ENCODE measurements at regions not wholly inside any gene's neighbourhood (a gene's known extent, or its start where the extent isn't known, plus 50 kb on each side); places are given as distances from the start of the nearest gene placed in this dataset.

DNA sequence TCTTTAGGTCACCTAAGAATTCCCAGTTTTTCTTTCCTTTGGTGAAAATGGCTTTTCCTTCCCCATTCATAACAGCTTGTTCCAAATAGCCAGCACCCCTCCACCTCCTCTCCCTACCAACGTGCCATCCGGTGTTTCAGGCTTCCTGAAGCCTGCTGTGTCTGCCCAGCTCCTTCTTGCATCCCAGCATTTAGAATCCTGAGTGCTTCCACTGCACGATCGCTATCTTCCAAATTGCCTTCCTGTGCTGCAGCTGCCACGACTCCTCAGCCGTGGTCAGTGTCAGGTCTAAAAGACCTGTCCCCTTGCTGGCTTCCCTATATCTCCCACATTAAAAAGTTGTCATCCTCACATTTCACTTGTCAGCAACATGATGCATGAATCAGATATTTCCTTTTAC, 550.3 kb upstream of the JARID2 start:
- TF ChIP-seq, protein P1, sequence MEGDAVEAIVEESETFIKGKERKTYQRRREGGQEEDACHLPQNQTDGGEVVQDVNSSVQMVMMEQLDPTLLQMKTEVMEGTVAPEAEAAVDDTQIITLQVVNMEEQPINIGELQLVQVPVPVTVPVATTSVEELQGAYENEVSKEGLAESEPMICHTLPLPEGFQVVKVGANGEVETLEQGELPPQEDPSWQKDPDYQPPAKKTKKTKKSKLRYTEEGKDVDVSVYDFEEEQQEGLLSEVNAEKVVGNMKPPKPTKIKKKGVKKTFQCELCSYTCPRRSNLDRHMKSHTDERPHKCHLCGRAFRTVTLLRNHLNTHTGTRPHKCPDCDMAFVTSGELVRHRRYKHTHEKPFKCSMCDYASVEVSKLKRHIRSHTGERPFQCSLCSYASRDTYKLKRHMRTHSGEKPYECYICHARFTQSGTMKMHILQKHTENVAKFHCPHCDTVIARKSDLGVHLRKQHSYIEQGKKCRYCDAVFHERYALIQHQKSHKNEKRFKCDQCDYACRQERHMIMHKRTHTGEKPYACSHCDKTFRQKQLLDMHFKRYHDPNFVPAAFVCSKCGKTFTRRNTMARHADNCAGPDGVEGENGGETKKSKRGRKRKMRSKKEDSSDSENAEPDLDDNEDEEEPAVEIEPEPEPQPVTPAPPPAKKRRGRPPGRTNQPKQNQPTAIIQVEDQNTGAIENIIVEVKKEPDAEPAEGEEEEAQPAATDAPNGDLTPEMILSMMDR (IDR thresholded peaks at IDR 0.05), result no peak

DNA sequence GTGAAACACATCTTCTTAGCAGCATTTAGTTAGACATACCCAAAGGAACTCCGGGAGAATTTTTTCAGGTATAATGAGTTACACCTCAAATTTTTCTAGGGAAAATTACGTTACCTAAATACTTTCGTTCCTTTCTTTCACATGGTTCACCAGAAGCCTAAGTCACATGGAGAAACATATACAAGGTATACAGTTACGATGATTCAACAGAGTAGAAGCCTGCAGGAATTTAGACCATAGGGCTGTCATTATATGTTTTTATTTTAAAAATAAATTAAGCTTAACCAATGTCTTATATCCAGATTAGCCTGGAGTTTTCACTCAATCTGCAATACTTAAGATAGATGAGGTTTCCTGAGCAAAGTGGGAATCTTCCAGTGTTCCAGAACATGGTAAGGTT, 549.5 kb upstream of the JARID2 start:
- TF ChIP-seq, protein P1 (IDR thresholded peaks at IDR 0.05), result no peak

DNA sequence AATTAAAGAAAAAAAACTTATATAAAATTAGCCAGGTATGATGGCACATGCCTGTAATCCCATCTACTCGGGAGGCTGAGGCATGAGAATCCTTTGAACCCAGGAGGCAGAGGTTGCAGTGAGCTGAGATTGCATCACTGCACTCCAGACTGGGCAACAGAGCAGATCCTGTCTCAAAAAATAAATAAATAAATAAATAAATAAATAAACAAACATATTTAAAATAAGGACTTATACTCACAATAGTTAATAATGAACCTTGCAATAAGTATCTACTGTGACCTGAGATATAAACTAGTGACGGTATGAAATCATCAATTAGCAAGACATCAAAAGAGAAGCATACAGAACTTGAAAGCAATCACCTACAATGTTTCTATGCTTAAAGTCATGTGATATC, 548.4 kb upstream of the JARID2 start:
- TF ChIP-seq, protein P1 (IDR thresholded peaks at IDR 0.05), result no peak

DNA sequence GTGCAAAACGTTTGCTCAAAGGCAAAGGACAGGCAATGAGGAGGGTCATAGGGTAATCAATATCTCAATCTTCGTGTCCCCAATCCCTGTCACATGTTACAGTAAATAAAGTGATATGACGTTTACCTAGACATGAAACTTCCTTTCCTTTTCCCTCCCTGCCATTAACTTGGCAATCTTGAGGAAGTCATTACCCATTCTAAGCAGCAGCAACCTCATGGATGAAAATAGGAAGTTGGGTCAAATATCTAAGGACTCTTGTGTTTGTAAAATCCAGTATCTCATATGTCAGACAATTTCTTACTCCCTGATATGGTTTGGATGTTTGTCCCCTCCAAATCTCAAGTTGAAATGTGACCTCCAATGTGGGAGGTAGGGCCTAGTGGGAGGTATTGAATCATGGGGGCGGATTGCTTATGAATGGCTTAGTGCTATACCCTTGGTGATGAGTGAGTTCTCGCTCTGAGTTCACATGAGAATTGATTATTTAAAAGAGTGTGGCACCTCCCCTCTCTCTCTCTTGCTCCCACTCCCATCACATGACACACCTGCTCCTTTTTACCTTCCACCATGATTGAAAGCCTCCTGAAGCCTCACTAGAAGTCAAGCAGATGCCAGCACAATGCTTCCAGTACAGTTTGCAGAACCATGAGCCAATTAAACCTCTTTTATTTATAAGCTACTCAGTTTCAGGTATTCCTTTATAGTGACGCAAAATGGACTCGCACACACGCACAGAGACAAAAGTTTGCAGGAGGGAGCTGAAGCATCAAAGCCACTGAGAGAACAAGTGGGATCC, 545.9 kb upstream of the JARID2 start:
- TF ChIP-seq, protein P1 (IDR thresholded peaks at IDR 0.05), result no peak

DNA sequence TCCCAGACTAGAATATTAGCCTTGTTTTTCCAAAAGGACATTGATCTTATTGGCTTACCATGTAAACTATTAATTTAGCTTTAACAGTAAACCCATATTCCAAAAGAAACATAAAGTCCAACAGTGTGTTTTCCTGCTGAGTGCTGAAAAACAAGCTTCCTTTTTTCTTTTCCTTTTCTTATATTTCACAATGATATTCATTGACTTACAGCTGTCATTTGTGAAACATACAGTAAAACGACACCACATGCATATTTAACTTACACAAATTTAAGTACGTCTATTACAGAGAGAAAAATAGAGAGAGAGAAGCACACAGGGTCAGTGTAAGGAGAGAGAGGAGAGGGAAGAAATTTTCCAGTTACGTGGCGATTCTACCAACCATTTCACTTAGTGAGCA, 543.9 kb upstream of the JARID2 start:
- TF ChIP-seq, protein P1 (IDR thresholded peaks at IDR 0.05), result no peak

DNA sequence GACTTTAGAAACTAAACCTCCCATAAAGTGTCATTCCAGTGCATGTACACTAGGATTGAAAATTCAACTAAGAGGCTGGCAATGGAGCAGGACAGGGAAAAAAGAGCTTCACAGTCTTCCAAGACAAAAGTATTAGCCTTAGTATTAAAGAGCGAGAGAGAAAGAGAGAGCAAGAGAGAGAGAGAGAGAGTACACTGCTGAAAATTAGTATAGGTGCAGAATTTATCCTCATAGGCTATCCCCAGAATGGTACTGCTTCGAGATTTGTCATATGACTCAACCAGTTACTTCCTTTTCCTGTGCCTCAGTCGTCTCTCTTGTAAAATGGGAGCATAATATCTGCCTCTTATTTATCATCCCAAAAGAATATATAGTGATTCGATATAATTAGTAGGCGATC, 543.2 kb upstream of the JARID2 start:
- TF ChIP-seq, protein P1 (IDR thresholded peaks at IDR 0.05), result no peak

DNA sequence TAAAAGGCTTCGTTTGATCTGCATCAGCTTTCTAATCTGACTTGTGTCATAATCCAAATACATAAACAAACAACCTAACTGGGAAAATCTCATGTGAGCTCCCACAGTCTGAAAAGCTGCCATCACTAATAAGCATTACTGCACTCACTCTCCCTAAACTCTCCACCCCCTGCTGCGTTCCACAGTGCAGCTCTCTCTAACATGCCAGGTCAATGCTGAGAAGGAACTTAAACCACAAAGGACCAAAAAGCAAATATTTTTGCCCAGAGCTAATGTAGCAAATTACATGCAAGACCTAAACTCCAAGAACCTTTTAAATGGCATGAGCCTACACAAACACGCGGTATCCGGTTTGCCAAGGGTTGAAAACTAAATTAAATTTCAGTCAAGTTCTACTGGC, 542.3 kb upstream of the JARID2 start:
- TF ChIP-seq, protein P1 (IDR thresholded peaks at IDR 0.05), result no peak
